T-helper 1 cell treated with Interleukin-12 subunit alpha and Interleukin-12 subunit beta and Interleukin-4 antibody, amounts not matched to agents 30 ng/mL and 1 ng/mL, for 36 hours (primary cell): ENCODE measurements at regions not wholly inside any gene's neighbourhood (a gene's known extent, or its start where the extent isn't known, plus 50 kb on each side); places are given as distances from the start of the nearest gene placed in this dataset.

Experiments
- intact Hi-C: fragments of 100-400 bp; cut with micrococcal nuclease; formaldehyde crosslinking; loops from one replicate; pipeline ENCODE4 v1.15.1; 2024

DNA sequence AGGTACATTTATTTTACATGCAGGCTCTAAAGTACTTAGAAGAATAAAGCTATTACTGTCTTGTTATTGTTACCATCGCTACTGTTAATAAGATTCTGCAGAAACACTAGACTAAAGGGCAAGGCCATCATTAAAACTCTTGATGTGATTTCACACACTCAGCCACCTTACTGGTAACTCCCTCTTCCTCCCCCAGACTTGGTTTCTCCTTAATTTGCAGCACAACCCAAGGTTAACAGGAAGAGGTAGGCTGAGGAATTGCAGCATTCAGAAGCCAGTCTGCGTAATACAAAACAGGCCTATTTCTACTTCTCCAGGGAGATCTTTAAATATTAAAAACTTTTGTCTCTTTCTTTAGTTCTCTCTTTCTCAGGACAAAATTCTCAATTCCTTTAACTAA, 210.3 kb downstream of the BTG1 start:
- intact Hi-C loops = no loop called here

DNA sequence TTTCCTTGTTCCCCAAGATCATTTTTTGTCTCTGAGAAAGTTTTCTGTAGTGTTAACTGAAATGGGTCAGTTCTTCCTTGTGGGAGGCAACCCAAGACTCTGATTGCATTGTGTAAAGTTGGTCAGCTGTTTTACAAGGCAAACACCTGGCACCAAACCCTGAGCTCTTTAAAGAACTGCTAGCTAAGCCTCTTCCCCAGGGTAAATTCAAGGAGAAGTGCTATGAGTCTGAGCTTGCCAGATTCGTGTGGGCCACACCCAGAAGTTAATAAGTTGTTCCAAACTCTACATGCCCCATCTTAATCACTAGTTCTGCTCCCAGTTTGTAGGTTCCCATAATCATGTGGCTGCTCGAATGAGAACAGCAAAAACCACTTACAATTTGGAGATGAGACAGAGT, 214.5 kb downstream of the BTG1 start:
- intact Hi-C loops = no loop called here

DNA sequence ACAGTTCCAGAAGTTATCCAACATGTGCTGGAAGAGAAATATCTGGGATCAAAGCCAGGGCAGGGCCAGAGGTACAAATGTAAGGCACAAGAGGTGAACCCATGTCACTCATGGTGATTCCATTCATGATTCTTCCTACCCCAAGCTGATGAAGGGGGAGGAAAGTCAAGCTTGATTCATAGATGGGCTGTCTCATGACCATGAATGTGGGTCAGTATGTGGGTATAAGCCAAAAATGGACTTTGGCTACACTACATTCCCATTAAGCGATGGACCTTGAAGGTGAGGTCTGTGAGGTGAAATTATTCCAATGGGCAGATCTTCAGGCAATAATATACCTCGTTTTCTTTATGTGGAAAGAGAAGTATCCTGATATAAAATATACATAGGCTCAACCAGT, 217.1 kb downstream of the BTG1 start:
- intact Hi-C loops = no loop called here

DNA sequence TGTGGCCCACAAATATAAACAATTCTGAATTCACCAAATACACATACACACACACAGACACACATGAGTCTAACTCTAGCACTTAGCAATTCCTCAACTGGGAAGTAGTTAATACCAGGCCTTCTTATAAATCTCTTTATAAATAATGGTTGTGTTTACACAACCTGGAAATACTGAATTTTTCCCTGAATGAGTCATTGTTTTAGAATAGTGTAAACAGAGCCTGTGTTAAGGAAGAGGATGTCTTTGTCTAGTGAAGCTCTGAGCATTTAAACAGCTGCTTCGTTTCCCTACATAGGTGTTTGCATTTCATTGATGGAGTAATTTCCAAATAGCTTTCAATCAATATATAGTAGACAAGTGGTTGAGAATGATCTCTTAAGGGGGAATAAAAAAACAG, 218.8 kb downstream of the BTG1 start:
- intact Hi-C loops = no loop called here

DNA sequence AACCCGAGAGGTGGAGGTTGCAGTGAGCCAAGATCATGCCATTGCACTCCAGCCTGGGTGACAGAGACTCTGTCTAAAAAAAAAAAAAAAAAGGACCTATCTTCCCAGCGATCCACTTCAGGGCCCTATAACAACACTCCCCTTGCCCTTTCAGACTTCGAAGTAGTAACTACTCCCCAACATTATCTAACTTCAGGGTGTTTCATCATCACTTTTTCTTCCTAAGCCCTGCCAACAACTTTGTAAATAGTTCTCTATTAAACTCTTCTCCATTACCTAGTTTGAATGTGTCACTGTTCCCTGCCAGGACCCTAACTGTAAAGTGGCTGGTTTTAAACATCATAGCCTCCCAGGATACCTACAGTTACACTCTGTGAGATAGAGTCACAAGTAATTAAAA, 220.8 kb downstream of the BTG1 start:
- intact Hi-C loops = no loop called here

DNA sequence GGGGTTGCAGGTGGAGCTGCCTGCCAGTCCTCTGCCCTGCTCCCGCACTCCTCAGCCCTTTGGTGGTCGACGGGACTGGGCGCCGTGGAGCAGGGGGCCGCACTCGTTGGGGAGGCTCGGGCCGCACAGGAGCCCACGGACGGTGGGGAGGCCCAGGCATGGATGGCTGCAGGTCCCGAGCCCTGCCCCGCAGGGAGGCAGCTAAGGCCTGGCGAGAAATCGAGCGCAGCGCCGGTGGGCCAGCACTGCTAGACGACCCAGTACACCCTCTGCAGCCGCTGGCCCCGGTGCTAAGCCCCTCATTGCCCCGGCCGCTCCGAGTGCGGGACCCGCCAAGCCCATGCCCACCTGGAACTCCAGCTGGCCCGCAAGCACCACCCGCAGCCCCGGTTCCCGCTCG, 221.8 kb downstream of the BTG1 start:
- intact Hi-C loops = no loop called here

DNA sequence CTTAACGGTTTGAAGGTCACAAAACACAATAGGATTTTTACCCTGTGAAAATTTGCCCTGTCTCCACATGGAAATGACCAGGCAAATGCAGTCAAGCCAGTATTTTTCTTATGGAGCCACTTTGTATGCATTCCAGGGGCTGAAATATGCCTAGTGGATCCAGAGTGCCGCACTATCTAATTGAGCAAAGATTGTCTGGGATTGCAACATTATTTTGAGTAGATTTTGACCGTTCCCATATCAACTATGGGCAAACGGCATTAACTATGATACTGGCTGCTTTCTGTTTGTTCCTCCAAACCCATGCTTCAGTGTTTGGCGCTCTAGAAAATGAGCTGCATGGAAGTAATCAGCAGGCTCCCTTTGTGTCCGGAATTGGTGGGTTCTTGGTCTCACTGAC, 223.0 kb downstream of the BTG1 start:
- intact Hi-C loops = no loop called here

DNA sequence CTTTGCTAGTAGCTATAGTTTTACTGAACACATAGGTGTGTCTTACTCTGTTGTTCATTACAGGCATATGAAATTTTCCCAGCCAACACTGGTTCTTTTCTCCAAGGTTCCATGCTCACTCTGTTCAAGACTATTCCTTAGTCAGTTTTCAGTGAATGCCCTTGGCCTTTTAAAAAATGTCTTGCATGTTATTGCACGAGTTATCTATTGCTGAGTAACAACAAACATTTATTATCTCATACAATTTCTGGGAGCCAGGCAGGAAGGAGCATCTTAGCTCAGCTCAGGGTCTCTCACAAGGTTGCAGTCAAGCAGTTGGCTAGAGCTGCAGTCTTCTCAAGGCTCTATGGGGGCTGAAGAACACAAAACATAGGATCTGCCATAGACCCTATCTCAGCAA, 223.5 kb downstream of the BTG1 start:
- intact Hi-C loops = no loop called here

DNA sequence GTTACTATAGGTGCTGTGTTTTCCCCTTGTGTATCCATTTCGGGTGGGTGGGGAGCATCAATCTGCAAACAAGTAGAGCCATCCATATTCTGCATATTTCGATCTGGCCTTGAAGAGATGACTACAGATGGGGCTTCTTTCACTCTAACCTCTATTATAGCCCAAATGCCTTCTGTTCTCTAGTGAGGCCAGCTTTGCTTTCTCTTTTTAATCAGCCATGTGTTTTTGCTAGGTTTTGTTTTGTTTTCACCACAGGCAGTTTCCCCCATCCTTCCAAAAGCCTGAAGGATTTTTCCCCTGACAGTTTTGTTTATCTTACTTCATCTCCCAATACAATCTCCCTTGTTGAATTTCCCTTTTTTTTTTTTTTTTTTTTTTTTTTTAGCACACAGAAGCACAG, 224.1 kb downstream of the BTG1 start:
- intact Hi-C loops = no loop called here

DNA sequence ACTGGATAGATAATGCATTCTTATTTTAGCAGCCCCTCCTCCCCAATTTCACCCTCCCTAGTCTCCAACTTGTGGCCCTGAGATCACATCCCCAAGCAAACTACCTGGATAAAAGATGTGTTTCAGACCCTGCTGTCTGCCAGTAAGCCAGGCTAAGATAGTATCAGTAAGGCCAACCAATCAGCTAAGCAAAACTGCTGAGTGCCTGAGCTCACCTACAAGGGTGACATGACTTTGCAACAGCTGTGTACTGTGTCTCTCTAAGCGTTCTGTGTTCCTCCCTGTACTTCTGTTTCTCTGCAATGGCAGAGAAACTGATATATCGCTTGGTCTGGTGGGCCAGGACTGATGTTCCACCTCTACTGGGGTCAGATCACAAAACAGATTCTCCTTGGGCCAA, 224.9 kb downstream of the BTG1 start:
- intact Hi-C loops = no loop called here

DNA sequence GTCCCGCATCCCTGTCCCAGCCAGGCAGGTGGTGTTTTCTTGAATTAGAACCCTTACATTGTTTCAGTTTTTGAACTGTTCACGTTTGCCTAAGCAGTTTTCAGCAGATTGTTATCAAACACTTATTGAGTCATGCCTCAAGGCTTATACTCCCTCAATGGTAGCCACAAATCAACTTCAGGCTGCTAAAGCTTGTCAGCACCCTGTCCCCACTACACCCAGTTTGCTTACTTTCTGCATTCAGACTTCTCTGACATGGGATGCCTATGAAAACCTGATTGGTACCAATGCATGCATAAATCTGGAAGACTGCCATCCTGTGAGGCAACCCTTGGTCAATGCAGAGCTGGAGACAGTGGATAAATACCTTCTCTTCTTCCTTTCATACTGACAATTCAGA, 225.4 kb downstream of the BTG1 start:
- intact Hi-C loops = no loop called here

DNA sequence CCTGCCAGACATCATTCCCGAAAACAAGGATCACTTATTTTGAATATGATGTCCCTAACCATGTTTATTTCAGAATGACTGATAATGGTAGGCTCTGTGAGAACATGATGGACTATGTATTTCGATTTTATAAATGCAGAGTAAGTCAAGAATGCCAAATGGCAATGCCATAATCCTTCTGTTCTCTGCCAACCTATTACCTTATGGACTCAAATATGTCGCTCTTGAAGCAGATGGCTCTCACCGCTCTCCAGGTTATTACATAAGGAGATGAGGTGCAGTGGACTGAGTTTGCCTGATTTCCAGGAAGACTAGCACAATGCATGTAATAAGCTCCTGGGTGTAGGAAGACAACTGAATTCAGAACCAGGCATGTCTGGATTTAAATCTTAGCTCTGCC, 227.2 kb downstream of the BTG1 start:
- intact Hi-C loops = no loop called here

DNA sequence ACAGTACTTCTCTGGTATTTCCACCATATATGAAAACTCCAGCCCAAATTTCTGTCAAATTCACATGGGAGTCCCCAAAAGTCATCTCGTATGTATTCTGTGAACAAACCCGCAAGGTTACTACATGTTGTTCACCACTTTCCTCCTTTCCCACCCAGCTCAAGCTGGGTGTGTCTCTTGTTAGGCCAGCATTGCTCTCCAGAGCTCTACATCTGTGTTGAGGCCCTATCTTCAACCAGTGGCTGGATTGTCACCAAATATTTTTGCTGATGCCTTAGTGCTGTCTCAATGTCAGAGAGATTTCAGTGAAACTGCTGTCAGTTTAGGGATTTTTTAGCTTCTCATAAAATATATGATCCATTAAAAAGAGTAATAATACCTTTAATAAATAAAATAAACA, 230.9 kb downstream of the BTG1 start:
- intact Hi-C loops = no loop called here

DNA sequence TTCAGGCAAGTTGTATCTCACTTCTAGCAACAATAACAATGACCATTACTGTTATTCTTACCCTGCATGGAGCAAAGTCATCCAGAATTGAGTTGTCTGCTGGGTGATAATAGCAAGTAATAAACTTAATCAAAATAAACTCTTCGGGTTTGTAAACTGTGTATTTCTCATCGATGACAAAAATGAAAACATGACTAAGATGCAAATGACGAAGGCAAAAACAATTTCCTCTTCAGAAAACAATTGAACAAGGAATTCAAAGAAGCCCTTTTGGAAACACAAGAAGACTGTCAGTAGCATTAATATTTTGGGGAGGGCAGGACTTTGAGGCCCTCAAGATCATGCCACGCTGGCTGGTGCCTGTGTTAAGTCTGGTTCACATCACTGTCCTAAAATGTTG, 232.0 kb downstream of the BTG1 start:
- intact Hi-C loops = no loop called here

DNA sequence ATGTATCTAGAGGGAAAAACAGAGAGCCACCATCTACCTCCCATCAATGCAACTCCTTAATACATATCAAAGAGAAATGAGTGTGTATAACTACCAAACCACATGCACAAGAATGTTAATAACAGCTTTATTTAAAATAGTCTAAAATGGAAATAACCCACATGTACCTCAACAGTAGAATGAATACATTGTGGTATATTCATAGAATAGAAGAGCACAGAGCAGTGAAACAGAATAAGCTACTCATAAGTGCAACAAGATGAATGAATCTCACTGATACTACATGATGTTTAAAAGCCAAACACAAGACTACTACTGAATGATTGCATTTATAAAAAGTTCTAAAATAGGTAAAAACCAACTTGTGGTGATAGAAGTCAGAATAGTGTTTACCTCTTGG, 232.5 kb downstream of the BTG1 start:
- intact Hi-C loops = no loop called here

DNA sequence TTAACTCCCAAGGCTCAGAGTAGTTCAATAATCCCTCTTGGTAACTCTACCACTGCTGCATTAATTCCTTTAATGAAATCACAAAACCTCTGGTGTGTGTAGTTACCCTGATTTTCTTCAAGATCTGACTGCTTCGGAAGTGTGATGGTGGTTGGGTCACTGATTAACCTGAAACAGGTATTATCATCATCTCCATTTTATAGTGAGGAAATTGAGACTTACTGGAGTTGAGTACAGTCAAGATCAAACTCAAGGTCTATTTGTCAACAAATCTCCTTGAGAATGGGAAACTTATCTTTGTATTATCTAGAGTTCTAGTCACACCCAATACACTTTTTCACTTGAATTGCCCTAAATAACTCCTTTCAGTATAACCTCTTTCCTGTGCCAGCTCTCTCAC, 233.5 kb downstream of the BTG1 start:
- intact Hi-C loops = no loop called here

DNA sequence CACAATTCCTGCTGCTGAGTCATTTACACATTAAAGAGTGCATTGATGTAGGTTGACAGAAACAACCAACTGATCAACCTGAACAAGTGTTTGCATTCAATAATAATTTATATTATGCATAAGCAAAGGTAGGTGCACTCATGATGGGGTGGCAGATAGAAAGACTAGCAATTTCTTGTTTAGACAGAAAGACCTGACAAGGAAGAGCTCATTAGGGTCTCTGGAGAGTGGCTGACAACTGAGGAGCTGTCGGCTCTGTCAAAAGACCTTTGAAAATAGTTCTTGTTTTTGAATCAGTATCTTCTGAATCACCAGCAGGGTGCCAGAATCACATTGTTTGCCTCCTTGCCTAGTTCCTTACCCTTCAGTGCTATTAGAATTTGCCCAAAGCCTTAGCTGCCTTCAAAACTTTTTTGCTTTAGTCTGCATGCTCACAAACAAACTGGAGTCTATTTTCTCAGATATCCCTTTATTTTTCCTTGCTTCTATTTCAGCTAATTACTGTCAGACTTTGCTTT, 234.7 kb downstream of the BTG1 start:
- intact Hi-C loops = no loop called here

DNA sequence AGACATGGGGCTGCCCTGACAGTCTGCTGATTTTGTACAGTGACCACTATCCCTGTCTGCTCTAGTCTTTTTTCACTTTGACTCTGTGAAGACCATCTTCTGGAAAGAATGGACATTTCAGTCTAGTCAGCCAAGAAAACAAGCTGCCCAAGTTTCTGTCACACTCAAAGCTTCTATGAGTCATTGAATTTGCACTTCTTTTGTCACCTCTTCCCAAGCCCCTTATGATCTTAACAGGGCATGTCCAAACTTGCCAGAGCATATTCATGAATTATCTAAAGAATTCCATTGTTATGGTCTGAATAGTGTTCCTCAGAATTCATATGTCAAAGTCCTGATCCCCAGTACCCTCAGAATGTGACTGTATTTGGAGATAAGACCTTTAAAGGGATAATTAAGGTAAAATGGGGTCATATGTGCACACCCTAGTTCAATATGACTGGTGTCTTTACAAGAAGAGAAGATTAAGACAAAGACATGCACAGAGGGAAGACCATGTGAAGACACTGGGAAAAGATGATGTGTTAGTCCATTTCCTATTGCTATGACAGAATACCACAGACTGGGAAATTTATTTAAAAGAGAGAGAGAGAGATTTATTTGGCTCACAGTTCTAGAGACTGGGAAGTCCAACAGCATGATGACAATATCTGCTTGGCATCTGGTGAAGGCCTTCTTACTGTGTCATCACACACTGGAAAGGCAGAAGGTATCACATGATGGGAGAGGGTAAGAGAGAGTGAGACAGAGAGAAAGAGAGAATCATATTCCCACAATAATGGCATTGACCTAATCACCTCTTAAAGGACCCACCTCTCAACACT, 242.6 kb downstream of the BTG1 start:
- intact Hi-C loops = no loop called here

DNA sequence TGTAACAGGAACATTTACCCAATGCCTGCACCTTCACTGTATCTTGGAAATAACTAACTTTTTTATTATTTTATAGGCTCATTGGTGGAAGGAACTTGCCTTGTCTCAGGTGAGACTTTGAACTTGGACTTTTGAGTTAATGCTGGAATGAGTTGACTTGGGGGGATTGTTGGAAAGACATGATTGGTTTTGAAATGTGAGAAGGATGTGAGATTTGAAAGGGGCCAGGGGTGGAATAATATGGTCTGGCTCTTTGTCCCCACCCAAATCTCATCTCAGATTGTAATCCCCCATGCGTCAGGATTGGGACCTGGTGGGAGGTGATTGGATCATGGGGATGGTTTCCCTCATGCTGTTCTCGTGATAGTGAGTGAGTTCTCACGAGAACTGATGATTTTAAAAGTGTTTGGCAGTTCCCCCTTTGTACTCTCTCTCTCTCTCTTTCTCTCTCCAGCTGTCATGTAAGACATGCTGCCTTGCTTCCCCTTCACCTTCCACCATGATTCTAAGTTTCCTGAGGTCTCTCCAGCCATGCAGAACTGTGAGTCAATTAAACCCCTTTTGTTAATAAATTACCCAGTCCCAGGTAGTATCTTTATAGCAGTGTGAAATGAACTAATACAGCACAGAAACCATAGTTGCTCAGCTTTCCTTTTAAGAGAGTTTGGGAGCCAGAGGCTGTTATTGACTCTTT, 244.1 kb downstream of the BTG1 start:
- intact Hi-C loops = no loop called here

DNA sequence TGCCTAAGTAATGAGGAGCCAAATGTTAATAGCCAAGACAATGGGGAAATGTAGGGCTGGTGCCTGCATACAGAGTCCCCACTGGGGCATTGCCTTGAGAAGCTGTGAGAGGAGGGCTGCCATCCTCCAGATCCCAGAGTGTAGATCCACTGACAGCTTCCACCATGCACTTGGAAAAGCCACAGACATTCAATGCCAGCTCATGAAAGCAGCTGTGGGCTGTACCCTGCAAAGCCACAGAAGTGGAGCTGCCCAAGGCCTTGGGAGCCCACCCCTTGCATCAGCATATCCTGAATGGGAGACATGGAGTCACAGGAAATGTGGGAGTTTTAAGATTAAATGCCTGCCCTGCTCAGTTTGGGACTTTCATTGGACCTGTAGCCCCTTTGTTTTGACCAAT, 244.7 kb downstream of the BTG1 start:
- intact Hi-C loops = no loop called here

DNA sequence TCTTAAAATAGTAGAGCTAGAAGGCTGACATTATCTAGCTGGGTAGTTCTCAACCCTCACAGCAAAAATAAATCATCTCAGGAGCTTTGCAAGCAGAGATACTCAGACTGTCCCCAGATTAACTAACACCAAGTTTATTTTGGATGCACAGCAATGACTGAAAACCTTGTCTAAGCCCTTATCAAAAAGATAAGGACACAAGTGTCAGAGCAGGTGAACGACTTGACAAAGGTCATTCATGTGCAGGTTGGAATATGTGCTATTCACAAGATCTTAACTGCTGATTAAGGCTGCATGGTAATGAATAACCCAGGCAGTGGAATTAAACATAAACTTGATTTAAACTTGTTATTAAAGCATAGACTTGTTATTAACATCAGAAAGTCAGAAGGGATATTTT, 246.6 kb downstream of the BTG1 start:
- intact Hi-C loops = no loop called here

DNA sequence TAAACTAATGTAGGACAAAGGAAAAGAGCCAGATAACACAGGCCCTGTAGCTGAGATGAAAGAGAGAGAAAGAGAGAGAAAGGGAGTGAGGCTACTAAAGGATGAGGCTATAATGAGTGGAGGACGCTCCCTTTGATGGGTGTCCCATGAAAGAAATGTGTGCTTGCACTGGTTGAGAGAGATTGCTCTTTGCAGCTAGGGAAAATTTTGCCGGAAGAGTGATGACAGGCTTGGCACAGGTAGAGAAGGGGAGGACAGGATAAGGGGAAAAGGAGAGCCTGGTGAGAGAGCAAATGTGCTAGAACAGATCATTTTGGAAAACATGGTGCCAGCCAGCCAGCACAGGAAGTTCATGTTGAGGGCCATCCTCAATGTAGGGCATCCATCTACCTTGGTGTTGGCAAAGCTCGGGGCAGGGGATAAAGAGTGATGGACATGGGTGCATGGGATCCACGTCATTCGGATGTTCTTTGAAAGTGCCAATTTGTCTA, 248.6 kb downstream of the BTG1 start:
- intact Hi-C loops = no loop called here
